Vagina (tissue), 2 donors: ENCODE measurements at regions not wholly inside any gene's neighbourhood (a gene's known extent, or its start where the extent isn't known, plus 50 kb on each side); places are given as distances from the start of the nearest gene placed in this dataset.
"Not testable (repeated sequence)": the region's sequence is repeated elsewhere in the genome, so short reads cannot be mapped to it uniquely, and the experiment has no call there.

ENCODE experiments used
- DNase-seq, 2 donors: peaks; one replicate each; pipeline ENCODE4 v3.0.0-alpha.2; 2017; ENCODE audit errors: extremely low spot score in 2 of 2
- H3K27ac ChIP-seq: fragments of 200-600 bp; sonication (generic); one replicate; pipeline ENCODE4 v1.5.1; 2019
- H3K27me3 ChIP-seq: fragments of 200-600 bp; sonication (generic); one replicate; pipeline ENCODE4 v1.5.1; 2019
- H3K36me3 ChIP-seq, 2 donors: fragments of 200-600 bp; sonication (generic); one replicate each; pipeline ENCODE4 v1.5.1; 2017 to 2019
- H3K4me1 ChIP-seq: fragments of 200-600 bp; sonication (generic); one replicate; pipeline ENCODE4 v1.5.1; 2019
- H3K4me3 ChIP-seq, 2 donors: fragments of 200-600 bp; sonication (generic); 1 replicate in 1 of 2; 2 replicates in 1 of 2; pipeline ENCODE4 v1.5.1; 2016 to 2019
- H3K9me3 ChIP-seq: fragments of 200-600 bp; sonication (generic); one replicate; pipeline ENCODE4 v1.5.1; 2019
- POLR2A ChIP-seq, 2 donors: fragments of 450-650 bp; IDR thresholded peaks; one replicate each; pipeline ENCODE4 v1.6.1; 2017; ENCODE audit warnings: antibody characterized with exemption in 2 of 2, mild to moderate bottlenecking in 2 of 2, moderate library complexity in 2 of 2
- POLR2AphosphoS5 ChIP-seq, 2 donors: sonication (generic); formaldehyde crosslinking; IDR thresholded peaks; one replicate each; pipeline ENCODE4 v1.9.0; 2017; ENCODE audit warnings: antibody characterized with exemption in 2 of 2, mild to moderate bottlenecking in 2 of 2, low read depth in 1 of 2; ENCODE audit not compliant: insufficient read depth in 1 of 2
- intact Hi-C: fragments of 100-400 bp; cut with DNase I; formaldehyde crosslinking; loops from one replicate; pipeline ENCODE4 v1.15.1; 2023
- TF ChIP-seq, protein P1 (sequence below), 3 experiments: fragments of 450-650 bp in 2 of 3; fragments of 200-600 bp in 1 of 3; sonication (generic) in 1 of 3; IDR thresholded peaks; one replicate each; pipeline ENCODE4 v1.5.1; 2017 to 2019; ENCODE audit warnings: antibody characterized with exemption in 3 of 3, mild to moderate bottlenecking in 2 of 3, moderate library complexity in 2 of 3

DNA sequence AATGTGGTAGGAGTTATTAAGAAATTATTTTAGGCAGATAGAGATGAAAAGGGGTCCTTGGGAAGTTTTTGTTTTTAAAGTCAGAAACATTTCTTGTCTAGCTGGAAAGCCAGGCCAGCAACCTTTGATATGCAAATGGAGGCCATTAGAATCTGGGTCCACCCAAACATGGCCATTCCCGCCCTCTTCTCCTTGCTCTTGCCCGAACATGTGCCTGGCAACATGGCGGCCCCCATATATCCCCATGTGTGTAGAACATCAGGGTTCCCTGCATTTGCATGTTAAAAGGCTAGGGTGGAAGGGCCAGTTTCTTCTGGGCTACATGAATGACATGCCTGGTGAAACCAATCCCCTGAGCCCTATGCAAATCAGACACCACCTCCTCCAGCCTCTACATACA lies 80.7 kb upstream of the PLAC8 start:
- no peak overlapping the region for H3K4me3 ChIP-seq
- H3K27ac ChIP-seq: no peak overlapping the region
- H3K9me3 ChIP-seq: no peaks in the 10 kb centered on the region
- intact Hi-C loops: no loop called here
- no peaks in the 10 kb centered on the region for H3K36me3 ChIP-seq
- H3K4me1 ChIP-seq: no peaks in the 10 kb centered on the region
- no peak for DNase-seq
- no peaks in the 10 kb centered on the region for H3K27me3 ChIP-seq
- TF ChIP-seq, protein P1, sequence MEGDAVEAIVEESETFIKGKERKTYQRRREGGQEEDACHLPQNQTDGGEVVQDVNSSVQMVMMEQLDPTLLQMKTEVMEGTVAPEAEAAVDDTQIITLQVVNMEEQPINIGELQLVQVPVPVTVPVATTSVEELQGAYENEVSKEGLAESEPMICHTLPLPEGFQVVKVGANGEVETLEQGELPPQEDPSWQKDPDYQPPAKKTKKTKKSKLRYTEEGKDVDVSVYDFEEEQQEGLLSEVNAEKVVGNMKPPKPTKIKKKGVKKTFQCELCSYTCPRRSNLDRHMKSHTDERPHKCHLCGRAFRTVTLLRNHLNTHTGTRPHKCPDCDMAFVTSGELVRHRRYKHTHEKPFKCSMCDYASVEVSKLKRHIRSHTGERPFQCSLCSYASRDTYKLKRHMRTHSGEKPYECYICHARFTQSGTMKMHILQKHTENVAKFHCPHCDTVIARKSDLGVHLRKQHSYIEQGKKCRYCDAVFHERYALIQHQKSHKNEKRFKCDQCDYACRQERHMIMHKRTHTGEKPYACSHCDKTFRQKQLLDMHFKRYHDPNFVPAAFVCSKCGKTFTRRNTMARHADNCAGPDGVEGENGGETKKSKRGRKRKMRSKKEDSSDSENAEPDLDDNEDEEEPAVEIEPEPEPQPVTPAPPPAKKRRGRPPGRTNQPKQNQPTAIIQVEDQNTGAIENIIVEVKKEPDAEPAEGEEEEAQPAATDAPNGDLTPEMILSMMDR (IDR thresholded peaks at IDR 0.05): no peak
- no peak for TF ChIP-seq POLR2A (IDR thresholded peaks at IDR 0.05)
- no peak for TF ChIP-seq POLR2AphosphoS5 (IDR thresholded peaks at IDR 0.05; ENCODE audit: insufficient read depth in 1 of 2, low read depth in 1 of 2)

DNA sequence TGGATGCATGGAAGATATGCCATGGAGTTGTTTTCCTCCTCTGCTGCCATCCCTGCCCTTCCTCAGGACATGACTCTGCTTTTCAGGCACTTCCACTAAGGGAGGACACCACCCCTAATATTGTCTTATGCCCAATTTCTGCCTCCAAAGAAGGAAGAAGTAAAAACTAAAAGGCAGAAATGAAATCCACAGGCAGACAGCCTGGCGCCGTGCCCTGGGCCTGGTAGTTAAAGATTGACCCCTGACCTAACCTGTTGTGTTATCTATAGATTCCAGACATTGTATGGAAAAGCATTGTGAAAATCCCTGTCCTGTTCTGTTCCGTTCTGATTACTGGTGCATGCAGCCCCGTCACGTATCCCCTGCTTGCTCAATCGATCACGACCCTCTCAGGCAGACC lies 80.1 kb upstream of the PLAC8 start:
- DNase-seq, H3K36me3 ChIP-seq, H3K27ac ChIP-seq, H3K4me3 ChIP-seq, H3K27me3 ChIP-seq, H3K4me1 ChIP-seq, H3K9me3 ChIP-seq, intact Hi-C loops: not testable (repeated sequence)

DNA sequence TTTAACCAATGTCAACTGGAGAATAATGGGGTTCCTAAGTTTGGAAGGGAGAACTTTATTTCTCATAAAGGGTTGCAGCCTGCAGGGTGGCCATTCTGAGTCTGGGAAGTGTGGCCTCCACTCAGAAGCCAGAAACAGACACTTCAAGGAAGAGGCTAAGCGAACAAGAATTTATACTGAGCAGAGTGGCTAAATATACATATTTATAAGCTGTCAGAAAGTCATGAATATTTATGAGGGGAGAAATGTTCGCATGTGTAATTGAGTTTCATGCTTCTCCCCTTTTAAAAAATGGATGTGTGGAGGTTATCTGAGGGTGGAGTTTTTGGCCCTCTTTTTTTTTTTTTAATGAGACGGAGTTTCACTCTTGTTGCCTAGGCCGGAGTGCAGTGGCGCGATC lies 78.1 kb upstream of the PLAC8 start:
- TF ChIP-seq POLR2A (IDR thresholded peaks at IDR 0.05): no peak
- TF ChIP-seq, protein P1 (IDR thresholded peaks at IDR 0.05): no peak
- TF ChIP-seq POLR2AphosphoS5 (IDR thresholded peaks at IDR 0.05; ENCODE audit: insufficient read depth in 1 of 2, low read depth in 1 of 2): no peak

DNA sequence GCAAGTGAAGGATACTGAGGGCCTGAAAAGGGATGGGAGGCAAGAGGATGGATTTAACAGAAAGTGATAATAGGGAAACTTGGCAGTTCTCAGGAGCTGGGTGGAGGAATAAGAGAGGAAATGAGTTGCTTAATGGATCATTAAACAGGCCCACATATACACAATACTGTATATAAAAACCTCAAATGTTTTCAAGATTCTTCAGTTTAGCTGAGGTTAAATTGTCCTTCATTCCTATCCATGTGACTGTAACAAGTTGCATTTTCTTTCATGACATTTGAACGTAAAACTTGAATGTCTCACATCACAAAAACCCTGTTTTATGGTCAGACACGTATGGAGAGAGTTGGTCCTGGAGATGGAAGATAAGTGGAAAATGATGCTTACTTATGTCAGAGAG lies 76.5 kb upstream of the PLAC8 start:
- Histone ChIP-seq H3K4me1 (no peaks in the 10 kb centered on the region), H3K27me3 (no peaks in the 10 kb centered on the region), H3K36me3 (no peaks in the 10 kb centered on the region), H3K9me3 (no peaks in the 10 kb centered on the region), H3K27ac (no peak overlapping the region), H3K4me3 (no peak overlapping the region)
- DNase-seq: no peak
- no peak for TF ChIP-seq POLR2A (IDR thresholded peaks at IDR 0.05)
- no peak for TF ChIP-seq POLR2AphosphoS5 (IDR thresholded peaks at IDR 0.05; ENCODE audit: insufficient read depth in 1 of 2, low read depth in 1 of 2)
- TF ChIP-seq, protein P1 (IDR thresholded peaks at IDR 0.05): no peak
- intact Hi-C loops: no loop called here

More for the DNA sequence above, 78.1 kb upstream of the PLAC8 start:
- Histone ChIP-seq H3K4me1 (no peaks in the 10 kb centered on the region), H3K4me3 (no peak overlapping the region), H3K27me3 (no peaks in the 10 kb centered on the region), H3K9me3 (no peaks in the 10 kb centered on the region), H3K36me3 (no peaks in the 10 kb centered on the region), H3K27ac (no peak overlapping the region)
- intact Hi-C loops: no loop called here
- no peak for DNase-seq

DNA sequence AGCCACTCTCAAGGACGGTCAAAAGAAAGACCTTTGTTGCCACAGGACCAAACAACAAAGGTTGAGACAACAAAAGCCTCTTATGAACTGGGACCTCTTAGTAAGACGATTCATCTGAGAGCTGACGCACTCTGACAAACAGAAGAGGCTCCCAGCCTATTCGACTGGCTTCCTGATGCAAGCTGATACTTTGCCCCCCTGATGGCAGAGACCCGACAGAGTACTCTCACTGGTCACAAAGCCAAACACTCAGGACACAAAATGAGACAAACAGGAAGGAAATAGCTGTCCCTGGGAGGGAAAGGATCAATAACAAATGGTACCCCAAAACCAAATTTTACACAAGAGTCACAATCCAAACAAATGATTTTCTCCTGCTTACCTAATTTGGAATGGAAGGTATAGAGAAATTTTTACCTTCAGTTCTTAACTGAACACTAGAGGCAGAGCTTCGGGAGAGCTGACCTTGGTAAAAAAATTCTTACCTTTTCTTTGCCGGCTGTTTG lies 75.2 kb upstream of the PLAC8 start:
- H3K27me3 ChIP-seq: no peaks in the 10 kb centered on the region
- TF ChIP-seq POLR2AphosphoS5 (IDR thresholded peaks at IDR 0.05; ENCODE audit: insufficient read depth in 1 of 2, low read depth in 1 of 2) (no peak), POLR2A (IDR thresholded peaks at IDR 0.05) (no peak)
- TF ChIP-seq, protein P1 (IDR thresholded peaks at IDR 0.05): no peak
- intact Hi-C loops: no loop called here
- H3K4me3 ChIP-seq: no peak overlapping the region
- no peak for DNase-seq
- H3K4me1 ChIP-seq: no peaks in the 10 kb centered on the region
- H3K27ac ChIP-seq: no peak overlapping the region
- no peaks in the 10 kb centered on the region for H3K36me3 ChIP-seq
- H3K9me3 ChIP-seq: no peaks in the 10 kb centered on the region
